Fibroblast of skin of scalp (primary cell): ENCODE measurements at regions not wholly inside any gene's neighbourhood (a gene's known extent, or its start where the extent isn't known, plus 50 kb on each side); places are given as distances from the start of the nearest gene placed in this dataset.
"Not testable (repeated sequence)": the region's sequence is repeated elsewhere in the genome, so short reads cannot be mapped to it uniquely, and the experiment has no call there.

Source experiments
- DNase-seq: peaks from one replicate; pipeline ENCODE4 v3.0.0-alpha.2; 2013

DNA sequence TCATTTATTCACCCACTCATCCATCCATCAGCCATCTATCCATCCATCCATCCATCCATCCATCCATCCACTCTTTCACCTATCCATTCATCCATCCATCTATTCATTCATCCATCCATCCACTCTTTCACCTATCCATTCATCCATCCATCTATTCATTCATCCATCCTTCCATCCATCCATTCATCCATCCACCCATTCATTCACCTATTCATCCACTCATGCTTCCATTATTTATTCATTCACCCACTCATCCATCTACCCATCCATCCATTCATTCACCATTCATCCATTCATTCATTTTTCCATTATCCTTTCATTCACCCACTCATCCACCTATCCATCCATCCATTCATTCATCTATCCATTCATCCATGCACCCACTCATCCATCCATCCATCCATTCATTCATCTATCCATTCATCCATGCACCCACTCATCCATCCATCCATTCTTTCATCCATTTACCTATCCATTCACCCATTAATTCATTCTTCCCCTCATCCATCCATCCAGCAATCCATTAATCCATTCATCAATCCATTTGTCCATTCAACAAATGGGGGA, 360.9 kb downstream of the ADGRD1 start:
- DNase-seq, result no peak

GRCh38 chr12:131315601-131316000, 361.9 kb downstream of the ADGRD1 start:
- no peak for DNase-seq

DNA sequence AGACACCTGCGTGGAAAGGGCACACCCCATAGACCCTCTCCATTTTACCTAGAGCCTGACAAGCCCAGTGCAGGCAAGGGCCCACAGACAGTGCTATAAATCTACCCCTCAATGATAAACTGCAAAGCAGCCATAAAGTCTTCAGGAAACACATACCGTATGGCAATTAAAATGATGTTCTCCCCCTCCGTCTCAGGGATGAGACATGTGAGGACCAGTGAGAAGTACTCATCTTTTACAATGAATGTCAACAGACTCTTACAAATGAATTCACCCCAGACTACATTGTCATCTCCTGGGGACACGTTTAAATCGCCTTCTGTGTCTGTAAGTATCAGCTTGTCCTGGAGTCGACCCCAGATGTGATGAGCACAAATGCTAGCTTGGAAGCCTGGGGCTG, 362.7 kb downstream of the ADGRD1 start:
- DNase-seq, result no peak

GRCh38 chr12:131318045-131318685, 364.5 kb downstream of the ADGRD1 start:
- DNase-seq, result no peak

DNA sequence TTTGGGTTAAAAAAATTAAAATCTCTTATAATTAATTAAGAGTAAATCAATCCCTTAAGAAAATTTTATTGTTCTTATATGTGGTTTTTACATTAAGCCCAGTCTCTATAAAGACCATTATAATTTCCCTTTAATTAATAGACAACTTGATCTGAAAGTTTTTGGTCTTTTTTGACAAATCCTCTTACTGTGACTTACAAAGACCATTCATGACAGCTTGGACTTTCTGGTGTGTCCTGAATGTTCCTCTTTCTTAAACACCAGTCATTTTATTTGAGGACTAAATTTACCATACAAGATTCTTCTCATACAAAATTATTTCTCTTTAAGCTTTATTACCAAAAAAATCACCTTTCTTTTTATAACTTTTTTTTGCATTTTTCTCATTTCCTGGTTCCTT, 368.3 kb downstream of the ADGRD1 start:
- DNase-seq, result no peak

- not testable (repeated sequence) for DNase-seq
Measured at GRCh38 chr12:131322460-131322859, 368.8 kb downstream of the ADGRD1 start.

- DNase-seq, result no peak
Measured at GRCh38 chr12:131323879-131324278, 370.2 kb downstream of the ADGRD1 start.

GRCh38 chr12:131327521-131328488, 374.1 kb downstream of the ADGRD1 start:
- DNase-seq, result no peak

DNA sequence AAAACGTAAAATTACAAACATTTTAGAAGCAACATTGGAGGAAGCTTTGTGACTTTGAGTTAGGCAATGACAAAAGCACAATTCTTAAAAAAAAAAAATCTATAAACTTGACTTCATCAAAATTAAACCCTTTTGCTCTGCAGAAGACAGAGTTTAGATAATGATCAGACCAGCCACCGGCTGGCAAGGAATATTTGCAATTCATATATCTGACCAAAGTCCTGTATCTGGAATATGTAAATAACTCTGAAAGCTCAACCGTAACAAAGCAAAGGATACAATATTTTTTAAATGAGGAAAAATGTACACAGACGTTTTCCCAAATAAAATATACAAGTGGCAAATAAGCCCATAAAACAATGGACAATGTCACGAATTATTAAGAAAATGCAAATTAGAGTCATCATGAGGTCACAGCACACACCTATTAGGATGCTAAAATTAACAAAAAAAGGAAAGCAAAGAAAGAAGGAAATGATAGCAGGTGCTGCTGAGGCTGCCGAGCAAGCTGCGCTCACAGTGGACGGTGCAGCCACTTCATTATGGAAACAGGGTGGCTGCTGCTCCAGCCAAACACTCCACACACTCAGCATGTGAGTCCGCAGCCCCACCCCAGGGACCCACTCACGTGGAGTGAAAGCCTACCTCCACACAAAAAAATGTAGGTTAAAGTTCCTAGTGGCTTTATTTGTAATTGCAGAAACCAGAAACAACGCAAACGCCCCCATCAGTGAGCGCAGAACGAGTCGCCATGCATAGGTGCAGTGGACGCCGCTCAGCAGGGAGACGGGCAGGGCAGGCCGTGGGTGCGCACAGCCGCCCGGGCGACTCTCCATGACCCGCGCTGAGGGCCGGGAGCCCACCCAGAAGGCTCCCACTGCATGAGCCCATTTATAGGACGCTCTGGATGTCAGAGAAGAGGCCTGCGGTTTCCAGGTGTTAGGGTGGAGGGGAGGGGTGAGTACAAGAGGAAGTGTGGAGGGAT, 375.4 kb downstream of the ADGRD1 start:
- DNase-seq, result not testable (repeated sequence)

- no peak for DNase-seq
Measured at GRCh38 chr12:131330106-131330815, 376.6 kb downstream of the ADGRD1 start.

DNA sequence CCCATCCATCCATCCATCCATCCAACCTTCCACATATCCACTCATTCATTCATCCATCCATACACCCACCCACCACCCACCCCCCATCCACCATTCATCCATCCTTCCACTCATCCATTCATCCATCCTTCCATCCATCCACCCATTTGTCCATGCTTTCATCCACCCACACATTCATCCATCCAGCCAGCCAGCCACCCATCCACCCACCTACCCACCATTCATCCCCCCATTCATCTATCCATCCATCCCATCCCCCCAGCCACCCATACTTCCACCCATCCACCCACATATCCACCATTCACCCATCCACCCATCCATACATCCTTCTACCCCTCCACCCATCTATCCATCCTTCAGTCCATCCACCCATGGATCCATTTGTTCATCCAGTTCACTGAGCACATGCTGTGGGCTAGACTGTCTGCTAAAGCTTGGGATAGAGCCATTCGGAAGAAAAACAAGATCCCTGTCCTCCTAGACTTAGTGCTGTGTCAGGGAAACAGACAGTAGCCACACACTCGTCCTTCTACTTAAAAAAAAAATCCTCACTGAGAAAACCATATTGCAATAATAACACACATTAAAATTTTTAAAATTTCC, 377.5 kb downstream of the ADGRD1 start:
- DNase-seq, result no peak

- no peak for DNase-seq
Measured at GRCh38 chr12:131332224-131332623, 378.5 kb downstream of the ADGRD1 start.

GRCh38 chr12:131333136-131333535, 377.8 kb upstream of the SFSWAP start:
- DNase-seq, result no peak

DNA sequence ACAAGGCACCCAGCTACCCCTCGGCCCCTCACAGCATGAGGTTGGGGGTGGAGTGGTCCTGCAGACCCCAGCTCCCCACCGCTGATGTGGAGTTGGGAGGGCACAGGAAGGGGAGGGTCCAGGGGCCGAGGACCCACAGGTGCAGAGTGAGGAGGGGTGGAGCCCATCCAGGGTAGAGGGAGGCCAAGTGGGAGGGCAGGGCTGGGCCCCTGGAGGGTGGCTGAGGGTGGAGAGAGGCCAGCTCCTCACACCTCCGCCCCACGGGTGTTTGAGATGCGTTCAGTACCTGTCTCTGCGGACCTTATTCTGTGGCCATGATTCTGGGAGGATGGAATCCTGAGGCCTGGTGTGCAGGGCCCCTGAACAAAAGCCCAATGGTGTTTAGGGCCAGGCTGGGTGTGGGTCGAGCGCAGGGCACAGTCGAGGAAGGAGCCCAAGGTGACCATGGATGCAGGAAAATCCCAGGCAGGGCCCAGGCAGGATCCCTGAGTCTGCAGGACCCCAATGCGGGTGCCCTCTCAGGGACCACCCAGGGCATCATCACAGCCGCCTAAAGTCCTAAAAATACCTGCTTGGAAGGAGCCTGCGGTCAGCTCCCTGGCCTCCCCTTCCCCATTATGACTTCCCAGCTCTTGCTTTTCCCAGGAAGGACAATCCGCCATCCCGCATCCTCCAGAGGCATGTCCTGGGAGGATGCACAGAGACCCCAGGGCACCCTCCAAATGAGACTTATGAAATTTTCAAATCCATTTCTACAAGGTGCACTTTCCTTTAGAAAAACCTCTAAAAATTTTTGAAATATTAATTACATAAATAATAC, 377.1 kb upstream of the SFSWAP start:
- DNase-seq, result no peak

GRCh38 chr12:131334835-131335234, 376.1 kb upstream of the SFSWAP start:
- DNase-seq, result no peak

- DNase-seq, result no peak
Measured at GRCh38 chr12:131335456-131335855, 375.4 kb upstream of the SFSWAP start.

DNA sequence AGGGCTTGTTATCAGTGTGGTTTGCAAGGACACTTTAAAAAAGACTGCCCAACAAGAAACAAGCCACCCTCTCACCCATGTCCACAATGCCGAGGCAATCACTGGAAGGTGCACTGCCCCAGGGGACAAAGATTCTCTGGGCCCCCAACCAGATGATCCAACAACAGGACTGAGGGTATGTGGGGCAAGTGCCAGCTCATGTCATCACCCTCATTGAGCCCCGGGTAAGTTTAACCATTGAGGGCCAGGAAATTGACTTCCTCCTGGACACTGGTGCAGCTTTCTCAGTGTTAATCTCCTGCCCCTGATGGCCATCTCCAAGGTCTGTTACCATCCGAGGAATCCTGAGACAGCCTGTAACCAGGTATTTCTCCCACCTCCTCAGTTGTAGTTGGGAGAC, 373.0 kb upstream of the SFSWAP start:
- DNase-seq, result not testable (repeated sequence)

GRCh38 chr12:131340616-131341210, 370.2 kb upstream of the SFSWAP start:
- no peak for DNase-seq

- DNase-seq, result not testable (repeated sequence)
Measured at GRCh38 chr12:131341608-131342007, 369.3 kb upstream of the SFSWAP start.

DNA sequence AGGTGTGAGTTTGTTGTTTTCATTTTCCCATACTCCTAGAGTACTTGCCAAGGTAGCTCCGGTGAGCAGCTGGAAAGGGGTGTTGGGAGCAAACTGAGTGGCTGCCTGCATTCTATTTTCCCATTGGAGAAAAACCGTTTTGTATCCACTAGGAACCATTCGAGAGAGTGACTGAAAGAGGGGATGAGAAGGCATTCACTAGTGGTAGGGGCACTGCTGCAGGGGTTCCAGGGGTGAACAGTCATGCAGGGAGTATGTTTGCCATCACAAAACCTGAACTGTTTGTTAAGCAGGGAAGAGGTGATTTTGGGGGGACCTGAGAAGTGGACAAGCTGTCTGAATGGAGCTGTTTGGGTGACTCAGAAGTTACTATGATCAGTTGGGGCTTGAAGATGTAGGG, 367.5 kb upstream of the SFSWAP start:
- not testable (repeated sequence) for DNase-seq
